NOMO-1 (cell line): ENCODE measurements at regions not wholly inside any gene's neighbourhood (a gene's known extent, or its start where the extent isn't known, plus 50 kb on each side); places are given as distances from the start of the nearest gene placed in this dataset.

ENCODE experiments used
- DNase-seq, 2 experiments: peaks; one replicate each; lab custom pipeline; 2025; ENCODE audit not compliant: unreplicated experiment in 2 of 2; lab: John Stamatoyannopoulos, UW

GRCh38 chr15:39310633-39311032 is 270.2 kb upstream of the THBS1 start:
- DNase-seq, result peak in 1 of 2 experiments; percentile 20

- peak; percentile 81 to 90 for DNase-seq
Observed at GRCh38 chr15:39312984-39313383, 267.9 kb upstream of the THBS1 start.

GRCh38 chr15:39313467-39313866 is 267.4 kb upstream of the THBS1 start:
- DNase-seq, result no peak

GRCh38 chr15:39313881-39314280 is 267.0 kb upstream of the THBS1 start:
- no peak for DNase-seq

GRCh38 chr15:39315206-39315850 is 265.6 kb upstream of the THBS1 start:
- DNase-seq, result no peak

- no peak for DNase-seq
Observed at GRCh38 chr15:39317225-39317624, 263.7 kb upstream of the THBS1 start.

GRCh38 chr15:39318231-39318630 is 262.6 kb upstream of the THBS1 start:
- no peak for DNase-seq

GRCh38 chr15:39320355-39320754 is 260.5 kb upstream of the THBS1 start:
- DNase-seq, result no peak

- DNase-seq, result peak; percentile 26
Observed at GRCh38 chr15:39320886-39321285, 260.0 kb upstream of the THBS1 start.

GRCh38 chr15:39321977-39322376 is 258.9 kb upstream of the THBS1 start:
- DNase-seq, result no peak

GRCh38 chr15:39323157-39323556 is 257.7 kb upstream of the THBS1 start:
- no peak for DNase-seq

- no peak for DNase-seq
Observed at GRCh38 chr15:39323706-39324105, 257.2 kb upstream of the THBS1 start.

- DNase-seq, result no peak
Observed at GRCh38 chr15:39326306-39326975, 254.4 kb upstream of the THBS1 start.

GRCh38 chr15:39327005-39327730 is 253.7 kb upstream of the THBS1 start:
- DNase-seq, result peak; percentile 94 to 98

- DNase-seq, result peak; percentile 12 to 28
Observed at GRCh38 chr15:39330061-39330460, 250.8 kb upstream of the THBS1 start.

- no peak for DNase-seq
Observed at GRCh38 chr15:39331584-39331983, 249.3 kb upstream of the THBS1 start.

- DNase-seq, result no peak
Observed at GRCh38 chr15:39332846-39333245, 248.0 kb upstream of the THBS1 start.

- DNase-seq, result no peak
Observed at GRCh38 chr15:39333393-39333792, 247.5 kb upstream of the THBS1 start.

- DNase-seq, result no peak
Observed at GRCh38 chr15:39333896-39334295, 247.0 kb upstream of the THBS1 start.

- no peak for DNase-seq
Observed at GRCh38 chr15:39336926-39337325, 244.0 kb upstream of the THBS1 start.

- no peak for DNase-seq
Observed at GRCh38 chr15:39338251-39338650, 242.6 kb upstream of the THBS1 start.
